DND-41 (cell line): ENCODE measurements at regions not wholly inside any gene's neighbourhood (a gene's known extent, or its start where the extent isn't known, plus 50 kb on each side); places are given as distances from the start of the nearest gene placed in this dataset.

Source experiments
- EZH2 ChIP-seq: IDR thresholded peaks from 3 replicates; pipeline ENCODE4 v1.6.1; 2012; ENCODE audit warnings: borderline replicate concordance, low read depth, mild to moderate bottlenecking, moderate library complexity, low read length, inconsistent platforms; ENCODE audit not compliant: severe bottlenecking
- TF ChIP-seq, protein P1 (sequence below): IDR thresholded peaks from 2 replicates; pipeline ENCODE4 v1.5.1; 2012; ENCODE audit warnings: borderline replicate concordance, low read length, moderate library complexity, mild to moderate bottlenecking; ENCODE audit not compliant: poor library complexity, severe bottlenecking; ENCODE audit errors: extremely low read depth

DNA sequence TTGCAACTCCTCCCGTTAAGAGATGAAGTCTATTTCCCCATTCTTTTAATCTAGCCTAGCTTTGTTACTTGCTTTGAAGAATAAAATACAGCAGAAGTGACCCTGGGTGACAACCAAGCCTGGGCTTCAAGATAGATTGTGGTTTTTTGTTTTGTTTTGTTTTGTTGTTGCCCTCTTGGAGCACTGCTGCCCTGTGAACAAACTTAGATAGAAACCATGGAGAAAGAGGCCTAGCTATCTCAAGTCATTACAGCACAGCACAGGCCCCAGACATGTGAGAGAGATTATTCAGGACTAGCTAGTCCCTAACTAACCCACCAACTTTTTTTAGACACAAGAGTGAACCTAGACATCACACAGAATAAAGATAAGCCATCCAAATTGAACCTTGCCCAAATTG lies 475.2 kb downstream of the EPHA7 start:
- TF ChIP-seq, protein P1, sequence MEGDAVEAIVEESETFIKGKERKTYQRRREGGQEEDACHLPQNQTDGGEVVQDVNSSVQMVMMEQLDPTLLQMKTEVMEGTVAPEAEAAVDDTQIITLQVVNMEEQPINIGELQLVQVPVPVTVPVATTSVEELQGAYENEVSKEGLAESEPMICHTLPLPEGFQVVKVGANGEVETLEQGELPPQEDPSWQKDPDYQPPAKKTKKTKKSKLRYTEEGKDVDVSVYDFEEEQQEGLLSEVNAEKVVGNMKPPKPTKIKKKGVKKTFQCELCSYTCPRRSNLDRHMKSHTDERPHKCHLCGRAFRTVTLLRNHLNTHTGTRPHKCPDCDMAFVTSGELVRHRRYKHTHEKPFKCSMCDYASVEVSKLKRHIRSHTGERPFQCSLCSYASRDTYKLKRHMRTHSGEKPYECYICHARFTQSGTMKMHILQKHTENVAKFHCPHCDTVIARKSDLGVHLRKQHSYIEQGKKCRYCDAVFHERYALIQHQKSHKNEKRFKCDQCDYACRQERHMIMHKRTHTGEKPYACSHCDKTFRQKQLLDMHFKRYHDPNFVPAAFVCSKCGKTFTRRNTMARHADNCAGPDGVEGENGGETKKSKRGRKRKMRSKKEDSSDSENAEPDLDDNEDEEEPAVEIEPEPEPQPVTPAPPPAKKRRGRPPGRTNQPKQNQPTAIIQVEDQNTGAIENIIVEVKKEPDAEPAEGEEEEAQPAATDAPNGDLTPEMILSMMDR, result no peak
- no peak for TF ChIP-seq EZH2
